Lower leg skin (tissue), 4 donors: ENCODE measurements at regions not wholly inside any gene's neighbourhood (a gene's known extent, or its start where the extent isn't known, plus 50 kb on each side); places are given as distances from the start of the nearest gene placed in this dataset.

ENCODE experiments used
- DNase-seq, 2 donors: peaks; one replicate each; pipeline ENCODE4 v3.0.0-alpha.2; 2019; ENCODE audit warnings: low spot score in 2 of 2
- H3K4me3 ChIP-seq: fragments of 200-600 bp; sonication (generic); 2 replicates; pipeline ENCODE4 v1.5.1; 2017; ENCODE audit warnings: mild to moderate bottlenecking, low read depth; ENCODE audit not compliant: poor library complexity, severe bottlenecking
- POLR2A ChIP-seq, 2 donors: fragments of 450-650 bp; IDR thresholded peaks; one replicate each; pipeline ENCODE4 v1.6.1; 2016 to 2017; ENCODE audit warnings: antibody characterized with exemption in 2 of 2, mild to moderate bottlenecking in 1 of 2, moderate library complexity in 1 of 2
- WGBS, 2 donors: methylation state at CpG; one replicate each; pipeline ENCODE4 v1.1.5; 2018; 5-methylcytosine and 5-hydroxymethylcytosine counted together
- intact Hi-C: fragments of 100-400 bp; cut with DNase I; formaldehyde crosslinking; loops from one replicate; pipeline ENCODE4 v1.15.0; 2023; ENCODE audit warnings: low total_unique reads
- TF ChIP-seq, protein P1 (sequence below), 3 donors: fragments of 450-650 bp; IDR thresholded peaks; one replicate each; pipeline ENCODE4 v1.5.1; 2016; ENCODE audit warnings: antibody characterized with exemption in 3 of 3, mild to moderate bottlenecking in 3 of 3, moderate library complexity in 2 of 3

- WGBS, 2 donors = 56 to 75% methylated on average over 14 to 20 of the region's 20 CpGs
- intact Hi-C loops = no loop called here
- DNase-seq = peak in 1 of 2 donors; percentile 83
- no peak overlapping the region for H3K4me3 ChIP-seq
- no peak for TF ChIP-seq POLR2A (IDR thresholded peaks at IDR 0.05)
- TF ChIP-seq, protein P1, sequence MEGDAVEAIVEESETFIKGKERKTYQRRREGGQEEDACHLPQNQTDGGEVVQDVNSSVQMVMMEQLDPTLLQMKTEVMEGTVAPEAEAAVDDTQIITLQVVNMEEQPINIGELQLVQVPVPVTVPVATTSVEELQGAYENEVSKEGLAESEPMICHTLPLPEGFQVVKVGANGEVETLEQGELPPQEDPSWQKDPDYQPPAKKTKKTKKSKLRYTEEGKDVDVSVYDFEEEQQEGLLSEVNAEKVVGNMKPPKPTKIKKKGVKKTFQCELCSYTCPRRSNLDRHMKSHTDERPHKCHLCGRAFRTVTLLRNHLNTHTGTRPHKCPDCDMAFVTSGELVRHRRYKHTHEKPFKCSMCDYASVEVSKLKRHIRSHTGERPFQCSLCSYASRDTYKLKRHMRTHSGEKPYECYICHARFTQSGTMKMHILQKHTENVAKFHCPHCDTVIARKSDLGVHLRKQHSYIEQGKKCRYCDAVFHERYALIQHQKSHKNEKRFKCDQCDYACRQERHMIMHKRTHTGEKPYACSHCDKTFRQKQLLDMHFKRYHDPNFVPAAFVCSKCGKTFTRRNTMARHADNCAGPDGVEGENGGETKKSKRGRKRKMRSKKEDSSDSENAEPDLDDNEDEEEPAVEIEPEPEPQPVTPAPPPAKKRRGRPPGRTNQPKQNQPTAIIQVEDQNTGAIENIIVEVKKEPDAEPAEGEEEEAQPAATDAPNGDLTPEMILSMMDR (IDR thresholded peaks at IDR 0.05) = no peak
Measured at GRCh38 chr7:390761-391410, 100.9 kb downstream of the FOXL3 start.

DNA sequence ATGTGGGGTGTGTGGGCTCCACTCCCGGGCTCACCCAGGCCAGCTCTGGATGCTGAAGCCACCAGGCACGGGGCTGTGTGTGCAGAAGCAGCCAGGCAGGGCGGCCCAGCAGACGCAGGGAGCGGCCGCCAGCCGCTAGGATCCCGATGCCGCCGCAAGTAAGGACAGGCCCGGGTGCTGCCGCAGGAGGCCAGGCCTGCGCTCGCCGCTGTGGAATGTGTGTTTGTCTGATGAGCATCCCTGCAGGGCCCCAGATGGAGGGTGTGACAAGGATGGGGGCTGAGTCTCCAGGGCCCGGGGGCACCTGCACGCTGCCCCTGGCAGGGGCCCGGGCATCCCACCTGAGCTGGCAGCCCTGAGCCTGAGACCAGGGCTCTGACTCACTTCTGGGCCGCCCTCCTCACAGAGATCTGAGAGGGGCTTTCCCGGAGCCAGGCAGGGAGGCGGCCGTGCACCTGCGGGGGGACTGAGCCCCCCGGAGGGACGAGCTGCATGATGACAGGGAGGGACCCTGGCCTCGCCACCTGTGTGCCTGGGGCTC is 101.5 kb downstream of the FOXL3 start:
- 61 to 65% methylated on average over 8 to 17 of the region's 26 CpGs for WGBS, 2 donors
- no peak overlapping the region for H3K4me3 ChIP-seq
- intact Hi-C loops = no loop called here
- TF ChIP-seq, protein P1 (IDR thresholded peaks at IDR 0.05) = no peak
- TF ChIP-seq POLR2A (IDR thresholded peaks at IDR 0.05) = no peak
- DNase-seq = peak in 1 of 2 donors; percentile 85

- WGBS, 2 donors = 81 to 91% methylated on average over 25 of the region's 25 CpGs
- DNase-seq = peak in 1 of 2 donors; percentile 78
- intact Hi-C loops = no loop called here
- H3K4me3 ChIP-seq = no peak overlapping the region
- no peak for TF ChIP-seq POLR2A (IDR thresholded peaks at IDR 0.05)
- TF ChIP-seq, protein P1 (IDR thresholded peaks at IDR 0.05) = no peak
Measured at GRCh38 chr7:391961-392524, 102.1 kb downstream of the FOXL3 start.

DNA sequence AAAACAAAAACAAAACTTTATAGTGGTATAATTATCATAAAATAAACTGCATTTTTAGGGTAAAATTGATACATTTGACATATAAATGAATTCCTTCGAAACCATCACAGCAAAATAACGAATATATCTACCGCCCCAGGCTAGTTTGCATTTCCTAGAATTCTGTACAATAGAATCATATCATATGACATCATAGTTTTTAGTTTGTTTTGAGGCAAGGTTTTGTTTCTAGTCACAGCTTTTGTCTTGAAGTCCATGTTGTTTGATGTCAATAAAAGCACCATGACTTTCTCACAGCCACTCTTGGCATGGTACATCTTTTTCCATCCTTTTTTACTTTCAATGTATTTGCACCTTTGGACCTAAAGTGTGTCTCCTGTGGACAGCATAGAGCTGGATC is 102.9 kb downstream of the FOXL3 start:
- intact Hi-C loops = no loop called here
- H3K4me3 ChIP-seq = no peak overlapping the region
- no peak for TF ChIP-seq POLR2A (IDR thresholded peaks at IDR 0.05)
- TF ChIP-seq, protein P1 (IDR thresholded peaks at IDR 0.05) = no peak
- WGBS, 2 donors = 81 to 87% methylated on average over 3 of the region's 3 CpGs
- no peak for DNase-seq

GRCh38 chr7:395643-396042 is 105.7 kb downstream of the FOXL3 start:
- intact Hi-C loops = loop anchor here (2.0 kb wide), 1 partner anchor 33 kb away; no protein-coding TSS in a partner anchor
- TF ChIP-seq POLR2A (IDR thresholded peaks at IDR 0.05) = no peak
- TF ChIP-seq, protein P1 (IDR thresholded peaks at IDR 0.05) = no peak
- DNase-seq = no peak
- no peak overlapping the region for H3K4me3 ChIP-seq
